ENCODE measurements at regions not wholly inside any gene's neighbourhood (a gene's known extent, or its start where the extent isn't known, plus 50 kb on each side); places are given as distances from the start of the nearest gene placed in this dataset.

GRCh38 chr14:58963873-58964597 is 224.4 kb upstream of the DAAM1 start:
- no peak overlapping the region for H2BK5ac ChIP-seq (ENCODE audit: low read depth, low read length)
- H2AK5ac ChIP-seq (ENCODE audit: low read depth, low read length) = no peak overlapping the region
- no peak overlapping the region for H4K8ac ChIP-seq (ENCODE audit: extremely low read depth, insufficient read depth, low read length)
- no peak overlapping the region for H4K91ac ChIP-seq (replicated peaks; ENCODE audit: insufficient read length, low read length)
- no peak overlapping the region for H2BK12ac ChIP-seq (ENCODE audit: low read depth, low read length)
- no peak overlapping the region for H2BK15ac ChIP-seq (ENCODE audit: low read length)
- 0 out of 7 replicates have a peak, but pooled peaks cover 0 to 3% (median 0%) of the 10 kb centered on the region in 4 experiments for H3K4me1 ChIP-seq (replicated peaks in 1 of 4; ENCODE audit: control insufficient read depth in 3 of 4, insufficient read depth in 4 of 4, low read length in 3 of 4)
- H2BK20ac ChIP-seq (ENCODE audit: low read length) = no peak overlapping the region
- H3K23ac ChIP-seq (ENCODE audit: insufficient read length) = no peak overlapping the region
- H2BK120ac ChIP-seq (replicated peaks; ENCODE audit: low read depth, low read length) = no peak overlapping the region
- no peak overlapping the region for H3K9ac ChIP-seq (replicated peaks in 1 of 4; ENCODE audit: extremely low read depth in 1 of 4, low read depth in 3 of 4, low read length in 3 of 4)
- DNase-seq (ENCODE audit: low read depth in 1 of 2, low spot score in 2 of 2) (no peak), FAIRE-seq (no peak)
- no peak overlapping the region for H3K14ac ChIP-seq (ENCODE audit: insufficient read length)
- POLR2A ChIA-PET (ENCODE audit: partially characterized antibody) = interaction anchor here (0.6 kb wide), 1 partner anchor 16 kb away, joined by 3 read pairs; no protein-coding TSS in a partner anchor
- CTCF ChIA-PET (ENCODE audit: partially characterized antibody) = interaction anchor here (0.8 to 0.9 kb wide), 2 partner anchors 19 to 724 kb away, joined by 3 read pairs; no protein-coding TSS in a partner anchor
- no peaks in the 10 kb centered on the region for H3K23me2 ChIP-seq (ENCODE audit: low read depth, low read length)
- H3K27ac ChIP-seq (ENCODE audit: low read depth, low read length) = no peak overlapping the region
- H3K4me3 ChIP-seq (ENCODE audit: extremely low read depth in 1 of 4, insufficient read depth in 2 of 4, low read depth in 3 of 4, low read length in 4 of 4) = no peak overlapping the region
- H3K27me3 ChIP-seq (replicated peaks in 1 of 4; ENCODE audit: control insufficient read depth in 3 of 4, extremely low read depth in 1 of 4, insufficient read depth in 3 of 4, low read length in 3 of 4) = no peaks in the 10 kb centered on the region
- H3K36me3 ChIP-seq (ENCODE audit: control insufficient read depth in 2 of 4, insufficient read depth in 4 of 4, low read length in 3 of 4) = no peaks in the 10 kb centered on the region
- no peaks in the 10 kb centered on the region for H3K9me3 ChIP-seq (ENCODE audit: insufficient read depth in 2 of 2, low read depth in 1 of 2, low read length in 1 of 2)
- no peaks in the 10 kb centered on the region for H3K79me1 ChIP-seq (ENCODE audit: low read depth, low read length)
- no peak overlapping the region for H3K18ac ChIP-seq (ENCODE audit: extremely low read depth, low read length)
- no peak overlapping the region for H3K4ac ChIP-seq (replicated peaks; ENCODE audit: insufficient read length, low read depth, low read length)
- 92% methylated on average over 5 of the region's 5 CpGs; no CpG with 5 or more reads in 1 of the 2 experiments for WGBS, 2 experiments (ENCODE audit: extremely low coverage in 1 of 2, insufficient coverage in 1 of 2, insufficient read length in 1 of 2, insufficient replicate concordance in 2 of 2, low coverage in 1 of 2, low lambda C conversion rate in 2 of 2, missing lambda C conversion rate in 1 of 2)
- H4K5ac ChIP-seq (ENCODE audit: insufficient read length, low read depth, low read length) = no peak overlapping the region
- H4K20me1 ChIP-seq (replicated peaks in 1 of 2; ENCODE audit: control insufficient read depth in 1 of 2, insufficient read depth in 2 of 2, low read length in 2 of 2) = no peaks in the 10 kb centered on the region
- H2AFZ ChIP-seq (ENCODE audit: low read length) = no peak overlapping the region
- H3K56ac ChIP-seq (replicated peaks; ENCODE audit: insufficient read length, low read depth, low read length) = no peak overlapping the region
- no peak overlapping the region for H3K4me2 ChIP-seq (ENCODE audit: insufficient read depth in 1 of 2, low read depth in 2 of 2, low read length in 2 of 2)
- H3K79me2 ChIP-seq (ENCODE audit: control insufficient read depth in 1 of 2, insufficient read depth in 2 of 2, low read length in 2 of 2) = no peaks in the 10 kb centered on the region
- TF ChIP-seq NANOG (IDR thresholded peaks at IDR 0.05; ENCODE audit: insufficient read depth, low read depth, low read length, poor library complexity, severe bottlenecking) (no peak), SP4 (IDR thresholded peaks at IDR 0.05; ENCODE audit: low read length) (no peak), FOSL1 (IDR thresholded peaks at IDR 0.05; ENCODE audit: insufficient read depth, low read depth, low read length) (no peak), BACH1 (IDR thresholded peaks at IDR 0.05; ENCODE audit: low read length) (no peak), BRCA1 (IDR thresholded peaks at IDR 0.05; ENCODE audit: low read depth, low read length) (no peak), JUN (IDR thresholded peaks at IDR 0.05; ENCODE audit: low read depth, low read length) (no peak), CTCF (IDR thresholded peaks at IDR 0.05; ENCODE audit: control extremely low read depth in 1 of 3, insufficient read depth in 1 of 3, low read depth in 1 of 3, low read length in 3 of 3) (no peak), TBP (IDR thresholded peaks at IDR 0.05; ENCODE audit: low read depth, low read length) (no peak), RNF2 (IDR thresholded peaks at IDR 0.05; ENCODE audit: borderline replicate concordance, low read depth, low read length, missing control alignments, poor library complexity, severe bottlenecking) (no peak), POLR2A (IDR thresholded peaks at IDR 0.05; ENCODE audit: control extremely low read depth in 1 of 2, low read depth in 2 of 2, low read length in 2 of 2) (no peak), CTBP2 (IDR thresholded peaks at IDR 0.05; ENCODE audit: borderline replicate concordance, insufficient read depth, insufficient read length, low read length) (no peak)
